Esophagus muscularis mucosa (tissue), 4 donors: ENCODE measurements at regions not wholly inside any gene's neighbourhood (a gene's known extent, or its start where the extent isn't known, plus 50 kb on each side); places are given as distances from the start of the nearest gene placed in this dataset.
"Not testable (repeated sequence)": the region's sequence is repeated elsewhere in the genome, so short reads cannot be mapped to it uniquely, and the experiment has no call there.

ENCODE experiments used
- DNase-seq: peaks from one replicate; pipeline ENCODE4 v3.0.0-alpha.2; 2017; ENCODE audit errors: extremely low spot score
- H3K27ac ChIP-seq, 4 donors: fragments of 200-600 bp; sonication (generic); replicated peaks in 1 of 4; 1 replicate in 3 of 4; 2 replicates in 1 of 4; pipeline ENCODE4 v1.5.1; 2016 to 2019; ENCODE audit warnings: mild to moderate bottlenecking in 1 of 4
- H3K27me3 ChIP-seq, 4 donors: fragments of 200-600 bp; sonication (generic); one replicate each; pipeline versions ENCODE4 v1.5.1 to v1.6.0; 2016 to 2019
- H3K36me3 ChIP-seq, 4 donors: fragments of 200-600 bp; sonication (generic); one replicate each; pipeline ENCODE4 v1.5.1; 2016 to 2019
- H3K4me1 ChIP-seq, 4 donors: fragments of 200-600 bp; sonication (generic); one replicate each; pipeline ENCODE4 v1.5.1; 2016 to 2019
- H3K4me3 ChIP-seq, 4 donors: fragments of 200-600 bp; sonication (generic); 1 replicate in 2 of 4; 2 replicates in 2 of 4; pipeline ENCODE4 v1.5.1; 2016 to 2019; ENCODE audit warnings: mild to moderate bottlenecking in 4 of 4, moderate library complexity in 1 of 4
- H3K9me3 ChIP-seq, 4 donors: fragments of 200-600 bp; sonication (generic); 1 replicate in 3 of 4; 2 replicates in 1 of 4; pipeline ENCODE4 v1.5.1; 2016 to 2019
- CTCF ChIP-seq, 3 experiments: fragments of 200-600 bp in 2 of 3; fragments of 450-650 bp in 1 of 3; sonication (generic) in 2 of 3; IDR thresholded peaks; one replicate each; pipeline ENCODE4 v1.5.1; 2017 to 2019; ENCODE audit warnings: antibody characterized with exemption in 3 of 3, mild to moderate bottlenecking in 2 of 3, moderate library complexity in 1 of 3
- EP300 ChIP-seq: sonication (generic); formaldehyde crosslinking; IDR thresholded peaks from one replicate; pipeline ENCODE4 v1.6.1; 2017; ENCODE audit warnings: antibody characterized with exemption
- POLR2A ChIP-seq: fragments of 450-650 bp; IDR thresholded peaks from one replicate; pipeline ENCODE4 v1.6.1; 2017; ENCODE audit warnings: antibody characterized with exemption, moderate library complexity, mild to moderate bottlenecking, low read depth
- POLR2AphosphoS5 ChIP-seq, 2 donors: sonication (generic); formaldehyde crosslinking; IDR thresholded peaks; one replicate each; pipeline ENCODE4 v1.6.1; 2017; ENCODE audit warnings: antibody characterized with exemption in 2 of 2
- WGBS: methylation state at CpG from one replicate; pipeline ENCODE4 v1.1.5; 2018; 5-methylcytosine and 5-hydroxymethylcytosine counted together
- intact Hi-C: fragments of 100-400 bp; cut with DNase I; formaldehyde crosslinking; loops from one replicate; pipeline ENCODE4 v1.15.1; 2023

GRCh38 chr18:10351858-10352257, 102.6 kb upstream of the APCDD1 start:
- no peak for DNase-seq
- no peaks in the 10 kb centered on the region for H3K36me3 ChIP-seq
- peaks cover 0 to 2% (median 0%) of the 10 kb centered on the region in 4 donors for H3K9me3 ChIP-seq
- 92% methylated on average over 4 of the region's 4 CpGs for WGBS
- H3K27ac ChIP-seq, result peak overlapping the region in 3 of 4 donors; percentile 28 to 52 (median 50)
- TF ChIP-seq EP300 (no peak), POLR2AphosphoS5 (IDR thresholded peaks at IDR 0.05) (no peak), CTCF (IDR thresholded peaks at IDR 0.05) (no peak)
- intact Hi-C loops, result loop anchor here (5.0 kb wide), 1 partner anchor 165 kb away; no protein-coding TSS in a partner anchor
- no peak overlapping the region for H3K4me3 ChIP-seq
- H3K4me1 ChIP-seq, result peaks cover 20 to 41% (median 29%) of the 10 kb centered on the region in 4 donors
- no peaks in the 10 kb centered on the region for H3K27me3 ChIP-seq

DNA sequence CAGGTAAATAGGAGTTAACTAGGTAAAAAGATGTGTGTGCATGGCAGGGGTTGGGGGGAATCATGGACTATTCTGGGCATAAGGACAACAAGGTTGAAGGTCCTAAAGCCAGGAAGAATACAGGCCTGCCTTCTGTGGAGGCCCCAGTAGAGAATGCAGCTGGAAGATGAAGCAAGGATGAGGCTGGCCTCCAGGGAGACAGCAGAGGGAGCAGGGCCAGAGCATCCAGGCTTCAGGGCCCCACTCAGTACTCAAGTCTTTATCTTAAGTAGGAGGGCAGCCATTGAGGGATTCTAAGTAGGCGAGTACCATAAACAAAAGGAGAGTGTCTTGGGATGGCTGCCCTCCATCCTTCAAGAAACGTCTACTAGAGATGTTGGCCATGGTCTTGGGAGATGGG, 101.8 kb upstream of the APCDD1 start:
- no peak overlapping the region for H3K4me3 ChIP-seq
- H3K27ac ChIP-seq, result peak overlapping the region in 1 of 4 donors; percentile 20
- H3K9me3 ChIP-seq, result peaks cover 0 to 5% (median 0%) of the 10 kb centered on the region in 4 donors
- H3K36me3 ChIP-seq, result no peaks in the 10 kb centered on the region
- no peaks in the 10 kb centered on the region for H3K27me3 ChIP-seq
- intact Hi-C loops, result loop anchor here (5.0 kb wide), 1 partner anchor 165 kb away; no protein-coding TSS in a partner anchor
- no peak for TF ChIP-seq EP300
- 90% methylated on average over 2 of the region's 2 CpGs for WGBS
- peaks cover 20 to 41% (median 29%) of the 10 kb centered on the region in 4 donors for H3K4me1 ChIP-seq
- DNase-seq, result peak; percentile 45

GRCh38 chr18:10353791-10354190, 100.6 kb upstream of the APCDD1 start:
- H3K27ac ChIP-seq, result peak overlapping the region; percentile 46 to 72 (median 52)
- 62% methylated on average over 2 of the region's 2 CpGs for WGBS
- intact Hi-C loops, result loop anchor here (5.0 kb wide), 1 partner anchor 164 kb away; no protein-coding TSS in a partner anchor
- peak; percentile 37 for DNase-seq
- H3K27me3 ChIP-seq, result no peaks in the 10 kb centered on the region
- H3K4me1 ChIP-seq, result peaks cover 20 to 41% (median 29%) of the 10 kb centered on the region in 4 donors
- peaks cover 0 to 5% (median 0%) of the 10 kb centered on the region in 4 donors for H3K9me3 ChIP-seq
- H3K4me3 ChIP-seq, result no peak overlapping the region
- H3K36me3 ChIP-seq, result no peaks in the 10 kb centered on the region
- no peak for TF ChIP-seq EP300

- peak; percentile 88 for DNase-seq
- Histone ChIP-seq H3K9me3 (peaks cover 0 to 5% (median 0%) of the 10 kb centered on the region in 4 donors), H3K36me3 (no peaks in the 10 kb centered on the region), H3K27me3 (no peaks in the 10 kb centered on the region), H3K27ac (peak overlapping the region; percentile 46 to 72 (median 52)), H3K4me3 (no peak overlapping the region), H3K4me1 (peaks cover 20 to 41% (median 29%) of the 10 kb centered on the region in 4 donors)
- TF ChIP-seq CTCF (IDR thresholded peaks at IDR 0.05) (no peak), POLR2AphosphoS5 (IDR thresholded peaks at IDR 0.05) (no peak), POLR2A (no peak), EP300 (no peak)
- intact Hi-C loops, result loop anchor here (5.0 kb wide), 1 partner anchor 163 kb away; no protein-coding TSS in a partner anchor
- 63% methylated on average over 1 of the region's 1 CpG for WGBS
These were observed 100.1 kb upstream of the APCDD1 start for GRCh38 chr18:10354241-10354811.

- H3K27ac ChIP-seq, result peak overlapping the region; percentile 46 to 72 (median 52)
- intact Hi-C loops, result loop anchor here (5.0 kb wide), 1 partner anchor 162 kb away; no protein-coding TSS in a partner anchor
These were observed 99.5 kb upstream of the APCDD1 start for GRCh38 chr18:10354890-10355289.

GRCh38 chr18:10356999-10357398, 97.4 kb upstream of the APCDD1 start:
- H3K9me3 ChIP-seq, H3K27ac ChIP-seq, H3K4me3 ChIP-seq, intact Hi-C loops, H3K36me3 ChIP-seq, H3K27me3 ChIP-seq: not testable (repeated sequence)
- DNase-seq, result peak; percentile 45
- H3K4me1 ChIP-seq, result peaks cover 20 to 34% (median 26%) of the 10 kb centered on the region in 4 donors

More at GRCh38 chr18:10354890-10355289, 99.5 kb upstream of the APCDD1 start:
- DNase-seq, result no peak
- H3K27me3 ChIP-seq, result no peaks in the 10 kb centered on the region
- H3K4me1 ChIP-seq, result peaks cover 20 to 41% (median 29%) of the 10 kb centered on the region in 4 donors
- no peak overlapping the region for H3K4me3 ChIP-seq
- 63% methylated on average over 1 of the region's 1 CpG for WGBS
- no peak for TF ChIP-seq POLR2A
- TF ChIP-seq POLR2AphosphoS5 (IDR thresholded peaks at IDR 0.05), result no peak
- no peak for TF ChIP-seq CTCF (IDR thresholded peaks at IDR 0.05)
- no peak for TF ChIP-seq EP300
- peaks cover 0 to 5% (median 0%) of the 10 kb centered on the region in 4 donors for H3K9me3 ChIP-seq
- H3K36me3 ChIP-seq, result no peaks in the 10 kb centered on the region
